ENCODE measurements at regions not wholly inside any gene's neighbourhood (a gene's known extent, or its start where the extent isn't known, plus 50 kb on each side); places are given as distances from the start of the nearest gene placed in this dataset.

- DNase-seq (ENCODE audit: extremely low read depth in 1 of 2, low read depth in 1 of 2), result no peak
Observed at GRCh38 chr2:2822143-2822542, 491.1 kb upstream of the MYT1L start.

GRCh38 chr2:2812648-2813047 lies 481.6 kb upstream of the MYT1L start:
- no peak for DNase-seq (ENCODE audit: extremely low read depth in 1 of 2, low read depth in 1 of 2)

- no peak for DNase-seq (ENCODE audit: extremely low read depth in 1 of 2, low read depth in 1 of 2)
Observed at GRCh38 chr2:2812117-2812516, 481.0 kb upstream of the MYT1L start.

GRCh38 chr2:2810504-2810903 lies 479.4 kb upstream of the MYT1L start:
- no peak for DNase-seq (ENCODE audit: extremely low read depth in 1 of 2, low read depth in 1 of 2)

- DNase-seq (ENCODE audit: extremely low read depth in 1 of 2, low read depth in 1 of 2), result no peak
Observed at GRCh38 chr2:2809771-2810170, 478.7 kb upstream of the MYT1L start.

GRCh38 chr2:2808551-2809058 lies 477.5 kb upstream of the MYT1L start:
- DNase-seq (ENCODE audit: extremely low read depth in 1 of 2, low read depth in 1 of 2), result no peak

- DNase-seq (ENCODE audit: extremely low read depth in 1 of 2, low read depth in 1 of 2), result no peak
Observed at GRCh38 chr2:2806711-2807110, 475.6 kb upstream of the MYT1L start.

GRCh38 chr2:2805263-2805662 lies 474.2 kb upstream of the MYT1L start:
- DNase-seq (ENCODE audit: extremely low read depth in 1 of 2, low read depth in 1 of 2), result no peak

GRCh38 chr2:2804528-2804927 lies 473.5 kb upstream of the MYT1L start:
- no peak for DNase-seq (ENCODE audit: extremely low read depth in 1 of 2, low read depth in 1 of 2)

- no peak for DNase-seq (ENCODE audit: extremely low read depth in 1 of 2, low read depth in 1 of 2)
Observed at GRCh38 chr2:2801458-2801857, 470.4 kb upstream of the MYT1L start.

GRCh38 chr2:2800697-2801096 lies 469.6 kb upstream of the MYT1L start:
- no peak for DNase-seq (ENCODE audit: extremely low read depth in 1 of 2, low read depth in 1 of 2)

GRCh38 chr2:2800001-2800400 lies 468.9 kb upstream of the MYT1L start:
- DNase-seq (ENCODE audit: extremely low read depth in 1 of 2, low read depth in 1 of 2), result no peak

- DNase-seq (ENCODE audit: extremely low read depth in 1 of 2, low read depth in 1 of 2), result no peak
Observed at GRCh38 chr2:2799151-2799697, 468.1 kb upstream of the MYT1L start.

GRCh38 chr2:2798337-2798736 lies 467.3 kb upstream of the MYT1L start:
- DNase-seq (ENCODE audit: extremely low read depth in 1 of 2, low read depth in 1 of 2), result no peak

GRCh38 chr2:2797797-2798196 lies 466.7 kb upstream of the MYT1L start:
- no peak for DNase-seq (ENCODE audit: extremely low read depth in 1 of 2, low read depth in 1 of 2)

GRCh38 chr2:2796207-2796606 lies 465.1 kb upstream of the MYT1L start:
- no peak for DNase-seq (ENCODE audit: extremely low read depth in 1 of 2, low read depth in 1 of 2)

GRCh38 chr2:2795438-2796091 lies 464.5 kb upstream of the MYT1L start:
- DNase-seq (ENCODE audit: extremely low read depth in 1 of 2, low read depth in 1 of 2), result no peak

- DNase-seq (ENCODE audit: extremely low read depth in 1 of 2, low read depth in 1 of 2), result no peak
Observed at GRCh38 chr2:2793925-2794560, 463.0 kb upstream of the MYT1L start.

GRCh38 chr2:2793514-2793913 lies 462.4 kb upstream of the MYT1L start:
- DNase-seq (ENCODE audit: extremely low read depth in 1 of 2, low read depth in 1 of 2), result no peak

- no peak for DNase-seq (ENCODE audit: extremely low read depth in 1 of 2, low read depth in 1 of 2)
Observed at GRCh38 chr2:2791606-2792005, 460.5 kb upstream of the MYT1L start.

GRCh38 chr2:2791031-2791430 lies 460.0 kb upstream of the MYT1L start:
- DNase-seq (ENCODE audit: extremely low read depth in 1 of 2, low read depth in 1 of 2), result no peak

GRCh38 chr2:2788076-2788475 lies 457.0 kb upstream of the MYT1L start:
- DNase-seq (ENCODE audit: extremely low read depth in 1 of 2, low read depth in 1 of 2), result no peak

Measured in activated CD8-positive, alpha-beta memory T cell treated with anti-CD3 and anti-CD28 coated beads for 1 hour (primary cell).